Body of pancreas (tissue), 4 donors: ENCODE measurements at regions not wholly inside any gene's neighbourhood (a gene's known extent, or its start where the extent isn't known, plus 50 kb on each side); places are given as distances from the start of the nearest gene placed in this dataset.
"Not testable (repeated sequence)": the region's sequence is repeated elsewhere in the genome, so short reads cannot be mapped to it uniquely, and the experiment has no call there.

Source experiments
- POLR2A ChIP-seq, 3 donors: fragments of 450-650 bp; IDR thresholded peaks; one replicate each; pipeline ENCODE4 v1.6.1; 2016; ENCODE audit warnings: antibody characterized with exemption in 3 of 3, mild to moderate bottlenecking in 2 of 3
- TF ChIP-seq, protein P1 (sequence below), 7 experiments: fragments of 450-650 bp in 4 of 7; fragments of 200-600 bp in 3 of 7; sonication (generic) in 3 of 7; IDR thresholded peaks; one replicate each; pipeline ENCODE4 v1.5.1; 2016 to 2019; ENCODE audit warnings: antibody characterized with exemption in 7 of 7

DNA sequence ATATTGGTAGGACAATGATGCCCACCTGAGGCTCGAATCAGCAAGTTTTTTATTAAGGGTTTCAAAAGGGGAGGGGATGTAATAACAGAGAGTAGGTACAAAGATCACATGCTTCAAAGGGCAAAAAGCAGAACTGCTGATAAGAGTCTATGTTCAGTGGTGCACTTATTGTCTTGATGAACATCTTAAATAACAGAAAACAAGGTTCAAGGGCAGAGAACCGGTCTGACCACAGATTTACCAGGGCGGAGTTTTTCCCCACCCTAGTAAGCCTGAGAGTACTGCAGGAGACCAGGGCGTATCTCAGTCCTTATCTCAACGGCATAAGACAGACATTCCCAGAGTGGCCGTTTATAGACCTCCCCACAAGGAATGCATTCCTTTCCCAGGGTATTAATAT is 639.7 kb downstream of the HTR1B start:
- not testable (repeated sequence) for TF ChIP-seq POLR2A (IDR thresholded peaks at IDR 0.05)
- TF ChIP-seq, protein P1, sequence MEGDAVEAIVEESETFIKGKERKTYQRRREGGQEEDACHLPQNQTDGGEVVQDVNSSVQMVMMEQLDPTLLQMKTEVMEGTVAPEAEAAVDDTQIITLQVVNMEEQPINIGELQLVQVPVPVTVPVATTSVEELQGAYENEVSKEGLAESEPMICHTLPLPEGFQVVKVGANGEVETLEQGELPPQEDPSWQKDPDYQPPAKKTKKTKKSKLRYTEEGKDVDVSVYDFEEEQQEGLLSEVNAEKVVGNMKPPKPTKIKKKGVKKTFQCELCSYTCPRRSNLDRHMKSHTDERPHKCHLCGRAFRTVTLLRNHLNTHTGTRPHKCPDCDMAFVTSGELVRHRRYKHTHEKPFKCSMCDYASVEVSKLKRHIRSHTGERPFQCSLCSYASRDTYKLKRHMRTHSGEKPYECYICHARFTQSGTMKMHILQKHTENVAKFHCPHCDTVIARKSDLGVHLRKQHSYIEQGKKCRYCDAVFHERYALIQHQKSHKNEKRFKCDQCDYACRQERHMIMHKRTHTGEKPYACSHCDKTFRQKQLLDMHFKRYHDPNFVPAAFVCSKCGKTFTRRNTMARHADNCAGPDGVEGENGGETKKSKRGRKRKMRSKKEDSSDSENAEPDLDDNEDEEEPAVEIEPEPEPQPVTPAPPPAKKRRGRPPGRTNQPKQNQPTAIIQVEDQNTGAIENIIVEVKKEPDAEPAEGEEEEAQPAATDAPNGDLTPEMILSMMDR (IDR thresholded peaks at IDR 0.05) = not testable (repeated sequence)
